Keratinocyte (primary cell): ENCODE measurements at regions not wholly inside any gene's neighbourhood (a gene's known extent, or its start where the extent isn't known, plus 50 kb on each side); places are given as distances from the start of the nearest gene placed in this dataset.

Source experiments
- DNase-seq: peaks from one replicate; pipeline ENCODE4 v3.0.0-alpha.2; 2011; ENCODE audit warnings: low read depth, missing footprints, low spot score
- FAIRE-seq: peaks from 2 replicates; lab custom pipeline; 2011; peaks lifted over from hg19 to GRCh38; lab: Jason Lieb, UNC
- H2AFZ ChIP-seq: 2 replicates; pipeline ENCODE4 v1.6.0; 2012; ENCODE audit warnings: low read length, control low read depth, inconsistent platforms; ENCODE audit not compliant: control insufficient read depth
- H3K27ac ChIP-seq: 2 replicates; pipeline ENCODE4 v1.5.1; 2011; ENCODE audit warnings: low read length; ENCODE audit not compliant: control insufficient read depth, insufficient read depth
- H3K27me3 ChIP-seq: 3 replicates; pipeline ENCODE4 v1.6.0; 2011; ENCODE audit warnings: low read length; ENCODE audit not compliant: control insufficient read depth, insufficient read depth; ENCODE audit errors: extremely low read depth
- H3K36me3 ChIP-seq, 2 experiments: 2 replicates in 1 of 2; 3 replicates in 1 of 2; pipeline ENCODE4 v1.5.1; 2011; ENCODE audit warnings: low read length in 2 of 2, mild to moderate bottlenecking in 1 of 2; ENCODE audit not compliant: control insufficient read depth in 2 of 2, insufficient read depth in 2 of 2; ENCODE audit errors: extremely low read depth in 1 of 2
- H3K4me1 ChIP-seq: 3 replicates; pipeline ENCODE4 v1.5.1; 2011; ENCODE audit warnings: low read length; ENCODE audit not compliant: control insufficient read depth, insufficient read depth; ENCODE audit errors: extremely low read depth
- H3K4me2 ChIP-seq: 3 replicates; pipeline ENCODE4 v1.6.0; 2011; ENCODE audit warnings: low read depth, low read length; ENCODE audit not compliant: control insufficient read depth, insufficient read depth; ENCODE audit errors: extremely low read depth
- H3K4me3 ChIP-seq, 3 experiments: fragments of 200-600 bp in 1 of 3; sonication (generic) in 1 of 3; 2 replicates in 2 of 3; 3 replicates in 1 of 3; pipeline ENCODE4 v1.5.1; 2011 to 2016; ENCODE audit warnings: low read length in 3 of 3, mild to moderate bottlenecking in 3 of 3, control low read depth in 2 of 3, inconsistent platforms in 1 of 3, low read depth in 1 of 3, mixed read lengths in 1 of 3, mixed run types in 1 of 3, moderate library complexity in 1 of 3; ENCODE audit not compliant: control insufficient read depth in 2 of 3, insufficient read depth in 2 of 3; ENCODE audit errors: extremely low read depth in 1 of 3
- H3K79me2 ChIP-seq: 2 replicates; pipeline ENCODE4 v1.6.0; 2012; ENCODE audit warnings: low read length; ENCODE audit not compliant: control insufficient read depth, insufficient read depth
- H3K9ac ChIP-seq: 3 replicates; pipeline ENCODE4 v1.6.0; 2011; ENCODE audit warnings: low read length; ENCODE audit not compliant: control insufficient read depth, insufficient read depth; ENCODE audit errors: extremely low read depth
- H3K9me1 ChIP-seq: 3 replicates; pipeline ENCODE4 v1.6.0; 2011; ENCODE audit warnings: low read length; ENCODE audit not compliant: control insufficient read depth, insufficient read depth; ENCODE audit errors: extremely low read depth
- H3K9me3 ChIP-seq: 2 replicates; pipeline ENCODE4 v1.5.1; 2012; ENCODE audit warnings: low read depth, low read length; ENCODE audit not compliant: control insufficient read depth
- H4K20me1 ChIP-seq: 3 replicates; pipeline ENCODE4 v1.6.0; 2011; ENCODE audit warnings: low read length; ENCODE audit not compliant: control insufficient read depth, insufficient read depth; ENCODE audit errors: extremely low read depth
- CTCF ChIP-seq, 3 experiments: IDR thresholded peaks in 1 of 3; conservative IDR thresholded peaks in 1 of 3; optimal IDR thresholded peaks in 1 of 3; 2 replicates in 2 of 3; 3 replicates in 1 of 3; pipeline versions ENCODE3 to v1.5.1; 2011; ENCODE audit warnings: low read length in 3 of 3, mild to moderate bottlenecking in 3 of 3, moderate library complexity in 2 of 3, control low read depth in 1 of 3, inconsistent platforms in 1 of 3; ENCODE audit not compliant: insufficient read depth in 2 of 3; ENCODE audit errors: extremely low read depth in 1 of 3
- EZH2 ChIP-seq: IDR thresholded peaks from one replicate; pipeline ENCODE4 v1.6.1; 2012; ENCODE audit warnings: inconsistent platforms, mild to moderate bottlenecking, low read length, moderate library complexity
- dilution Hi-C: fragments of 300-500 bp; cut with MboI; formaldehyde crosslinking; loops from one replicate; pipeline ENCODE4 v1.7.0; 2020; ENCODE audit warnings: low sequenced_read_pairs; ENCODE audit not compliant: extremely low pct_ligation_motif_present

- Histone ChIP-seq H3K36me3 (no peaks in the 10 kb centered on the region), H3K4me1 (no peaks in the 10 kb centered on the region), H3K9me3 (peaks cover 22% of the 10 kb centered on the region), H3K79me2 (no peaks in the 10 kb centered on the region), H3K4me3 (no peak overlapping the region), H2AFZ (no peak overlapping the region), H3K4me2 (no peak overlapping the region), H4K20me1 (no peaks in the 10 kb centered on the region), H3K27me3 (no peaks in the 10 kb centered on the region), H3K27ac (no peak overlapping the region), H3K9me1 (no peaks in the 10 kb centered on the region), H3K9ac (no peak overlapping the region)
- dilution Hi-C loops, result no loop called here
- FAIRE-seq (no peak), DNase-seq (no peak)
- TF ChIP-seq CTCF (optimal IDR thresholded peaks at IDR 0.05 in 1 of 3, IDR thresholded peaks at IDR 0.05 in 1 of 3, conservative IDR thresholded peaks at IDR 0.05 in 1 of 3; ENCODE audit: extremely low read depth in 1 of 3, insufficient read depth in 2 of 3, low read length in 3 of 3) (no peak), EZH2 (no peak)
Measured at GRCh38 chr1:2880812-2881295, 79.4 kb upstream of the TTC34 start.

DNA sequence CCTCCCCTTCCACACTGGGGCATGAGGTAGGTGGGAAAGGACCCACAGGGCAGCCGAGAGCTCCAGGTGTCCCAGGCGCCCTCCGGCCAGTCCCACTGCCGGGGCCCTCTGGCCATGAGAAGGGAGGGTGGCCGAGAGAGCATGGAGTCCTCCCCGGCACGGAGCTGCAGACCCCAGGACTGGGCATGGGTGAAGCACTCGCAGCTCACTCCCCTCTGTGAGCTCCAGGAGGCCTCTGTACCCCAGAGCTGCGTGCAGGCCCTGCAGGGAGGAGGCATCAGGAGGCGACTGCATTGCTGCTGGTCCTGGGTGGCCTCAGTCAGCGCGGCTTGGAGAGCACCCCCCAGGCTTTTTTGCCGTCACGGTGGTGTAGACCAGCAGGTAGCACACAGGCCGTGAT lies 80.1 kb upstream of the TTC34 start:
- Histone ChIP-seq H3K27ac (no peak overlapping the region), H3K9ac (no peak overlapping the region), H3K4me1 (no peaks in the 10 kb centered on the region), H3K79me2 (no peaks in the 10 kb centered on the region), H3K36me3 (no peaks in the 10 kb centered on the region), H4K20me1 (no peaks in the 10 kb centered on the region), H3K9me1 (no peaks in the 10 kb centered on the region), H2AFZ (no peak overlapping the region), H3K27me3 (no peaks in the 10 kb centered on the region), H3K4me2 (no peak overlapping the region), H3K9me3 (peaks cover 22% of the 10 kb centered on the region), H3K4me3 (no peak overlapping the region)
- no peak for DNase-seq
- FAIRE-seq, result no peak
- dilution Hi-C loops, result no loop called here
- TF ChIP-seq EZH2, result no peak
